ENCODE measurements at regions not wholly inside any gene's neighbourhood (a gene's known extent, or its start where the extent isn't known, plus 50 kb on each side); places are given as distances from the start of the nearest gene placed in this dataset.

GRCh38 chr15:46753946-46754345, 963.4 kb upstream of the SEMA6D start:
- TF ChIP-seq POLR2A (IDR thresholded peaks at IDR 0.05; ENCODE audit: low read depth, low read length) = no peak
- no peak for TF ChIP-seq POLR2AphosphoS5 (IDR thresholded peaks at IDR 0.05; ENCODE audit: low read depth, low read length)

Measured in GM12892 (cell line).